CD4-positive, alpha-beta T cell treated with Interleukin-4 for 4 hours (primary cell): ENCODE measurements at regions not wholly inside any gene's neighbourhood (a gene's known extent, or its start where the extent isn't known, plus 50 kb on each side); places are given as distances from the start of the nearest gene placed in this dataset.
"Not testable (repeated sequence)": the region's sequence is repeated elsewhere in the genome, so short reads cannot be mapped to it uniquely, and the experiment has no call there.

Experiments used
- DNase-seq: peaks from one replicate; pipeline ENCODE4 v3.0.0-alpha.2; 2020

DNA sequence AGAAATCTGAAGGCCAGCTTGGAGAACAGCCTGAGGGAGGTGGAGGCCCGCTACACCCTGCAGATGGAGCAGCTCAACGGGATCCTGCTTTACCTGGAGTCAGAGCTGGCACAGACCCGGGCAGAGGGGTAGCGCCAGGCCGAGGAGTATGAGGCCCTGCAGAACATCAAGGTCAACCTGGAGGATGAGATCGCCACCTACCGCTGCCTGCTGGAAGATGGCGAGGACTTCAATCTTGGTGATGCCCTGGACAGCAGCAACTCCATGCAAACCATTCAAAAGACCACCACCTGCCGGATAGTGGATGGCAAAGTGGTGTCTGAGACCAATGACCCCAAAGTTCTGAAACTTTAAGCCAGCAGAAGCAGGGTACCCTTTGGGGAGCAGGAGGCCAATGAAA lies 318.4 kb downstream of the ZFHX3 start:
- DNase-seq, result not testable (repeated sequence)

DNA sequence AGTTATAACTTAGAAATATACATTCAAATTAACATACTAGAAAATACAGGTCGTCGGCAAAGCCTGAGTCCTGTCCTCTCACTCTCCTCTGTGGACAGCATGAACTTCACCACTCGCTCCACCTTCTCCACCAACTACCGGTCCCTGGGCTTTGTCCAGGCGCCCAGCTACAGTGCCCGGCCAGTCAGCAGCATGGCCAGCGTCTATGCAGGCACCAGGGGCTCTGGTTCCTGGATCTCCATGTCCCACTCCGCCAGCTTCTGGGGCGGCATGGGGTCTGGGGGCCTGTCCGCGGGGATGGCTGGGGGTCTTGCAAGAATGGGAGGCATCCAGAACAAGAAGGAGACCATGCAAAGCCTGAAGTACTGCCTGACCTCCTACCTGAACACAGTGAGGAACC lies 319.4 kb downstream of the ZFHX3 start:
- no peak for DNase-seq

DNA sequence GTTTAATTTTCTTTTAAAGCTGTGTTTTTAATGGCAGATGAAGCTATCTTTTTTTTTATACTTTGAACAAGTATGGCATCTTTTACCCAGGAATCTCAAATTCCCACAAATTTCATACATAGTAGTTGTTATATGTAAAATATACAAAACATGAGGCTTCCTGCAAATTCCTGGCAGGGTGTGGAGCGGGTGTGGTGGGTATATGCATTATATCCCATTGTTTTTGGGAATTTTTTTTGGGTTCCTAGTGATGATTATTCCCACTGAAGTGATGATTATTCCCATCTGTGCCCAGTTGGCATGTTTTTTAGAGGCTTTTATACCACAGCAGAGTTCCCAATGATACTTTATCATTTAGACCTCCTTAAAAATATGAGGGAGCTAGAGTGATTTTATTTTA lies 320.4 kb downstream of the ZFHX3 start:
- DNase-seq, result no peak

DNA sequence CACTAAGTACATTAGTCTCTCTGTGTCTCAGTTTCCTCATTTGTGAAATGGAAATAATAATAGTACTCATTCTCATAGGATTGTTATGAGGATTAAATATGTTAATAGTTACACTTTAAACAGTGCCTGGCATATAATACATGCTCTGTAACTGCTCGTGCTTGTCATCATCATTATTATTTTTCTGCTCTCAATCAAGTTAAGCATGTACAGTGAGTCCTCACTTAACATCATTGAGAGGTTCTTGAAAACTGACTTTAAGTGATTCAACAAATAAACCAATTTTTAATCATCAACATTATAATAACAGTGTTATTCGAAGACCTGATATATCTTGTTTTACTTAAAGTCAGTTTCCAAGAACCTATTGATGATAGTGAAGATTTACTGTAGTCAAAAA lies 322.3 kb downstream of the ZFHX3 start:
- DNase-seq, result no peak

DNA sequence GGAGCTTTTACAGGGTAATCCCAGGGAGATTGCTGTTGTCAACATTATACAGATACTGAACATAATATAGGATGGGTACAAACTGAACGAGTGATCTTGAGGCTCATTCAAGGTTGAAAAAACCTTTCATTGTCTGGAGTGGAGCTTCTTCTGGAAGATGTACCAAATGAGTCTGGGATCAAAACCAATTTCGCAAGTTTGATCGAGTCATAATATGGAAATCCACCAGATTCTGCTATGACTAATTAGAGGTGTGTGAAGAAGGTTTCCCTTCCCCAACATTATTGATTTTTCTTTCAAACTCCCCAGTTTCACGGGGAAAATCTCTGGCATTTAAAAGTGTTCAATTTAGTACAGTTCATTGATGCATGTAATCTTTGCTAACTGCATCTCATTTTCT lies 324.1 kb downstream of the ZFHX3 start:
- no peak for DNase-seq

DNA sequence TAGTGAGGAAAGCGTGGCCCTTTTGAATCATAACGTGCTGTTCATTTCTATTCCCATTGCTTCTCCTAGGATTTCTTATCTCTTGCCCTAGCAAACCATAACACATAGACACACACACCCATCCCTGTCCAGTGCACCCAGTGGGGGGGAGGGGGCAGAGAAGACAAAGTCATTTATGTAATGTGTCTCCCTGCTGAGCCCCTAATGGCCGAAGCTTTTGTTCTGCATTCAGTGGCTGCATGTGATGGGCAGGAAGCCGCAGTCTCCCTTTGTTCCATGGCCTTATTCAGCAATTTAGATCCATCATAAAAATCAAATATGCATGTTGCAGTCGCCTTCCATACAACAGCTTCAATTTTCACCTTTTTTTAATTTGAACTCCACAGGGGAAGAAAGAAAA lies 325.4 kb downstream of the ZFHX3 start:
- no peak for DNase-seq

DNA sequence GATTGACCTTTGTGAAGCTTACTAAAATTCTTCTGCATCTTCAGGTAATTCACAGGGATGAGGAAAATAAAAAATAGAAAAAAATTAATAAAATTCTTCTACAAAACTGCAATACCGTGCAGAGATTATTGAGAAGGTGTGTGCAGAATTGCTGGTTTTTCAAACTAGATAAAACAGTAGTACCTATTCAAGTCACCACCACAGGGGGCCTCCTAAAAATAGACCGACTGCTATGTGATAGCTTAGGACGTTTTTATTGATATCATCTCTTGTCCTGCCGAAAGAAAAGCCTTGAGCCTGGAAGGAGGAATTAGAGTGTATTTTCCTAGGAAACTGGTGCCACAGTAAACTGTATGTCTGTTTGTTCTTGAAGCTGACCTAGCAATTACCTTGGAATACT lies 325.9 kb downstream of the ZFHX3 start:
- DNase-seq, result no peak

DNA sequence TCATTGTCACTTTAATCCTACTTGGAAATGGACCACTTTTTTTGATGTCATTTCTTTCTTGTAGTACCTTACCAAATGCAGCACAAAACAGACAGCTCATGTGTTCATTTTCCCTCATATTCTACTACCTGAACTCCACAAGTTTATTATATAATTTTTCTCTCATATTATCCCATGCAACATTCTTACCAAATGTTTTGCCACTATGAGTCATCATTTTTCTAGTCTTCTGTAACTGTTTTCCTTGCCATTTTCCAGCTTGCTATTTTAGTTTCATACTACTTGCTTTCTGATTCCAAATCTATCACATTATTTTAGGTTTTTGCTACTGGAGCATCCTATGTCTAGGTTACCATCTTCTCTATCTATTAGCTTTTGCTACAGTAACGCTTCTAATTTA lies 332.7 kb downstream of the ZFHX3 start:
- no peak for DNase-seq

DNA sequence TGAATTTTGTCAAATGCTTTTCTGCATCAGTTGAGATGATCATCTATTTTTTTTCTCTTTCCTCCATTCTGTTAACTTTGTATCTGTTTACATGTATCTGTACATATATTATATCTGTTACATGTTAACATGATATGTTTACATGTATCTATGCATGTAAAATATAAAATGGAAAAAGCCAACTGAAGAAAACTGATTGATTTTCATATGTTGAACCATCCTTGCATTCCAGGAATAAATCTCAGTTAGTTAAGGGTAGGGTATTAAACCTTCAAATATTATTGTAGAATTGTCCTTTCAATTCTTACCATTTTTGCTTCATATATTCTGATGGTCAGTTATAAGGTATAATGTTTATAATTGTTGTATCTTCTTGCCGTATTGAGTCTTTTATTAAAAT lies 336.1 kb downstream of the ZFHX3 start:
- no peak for DNase-seq

DNA sequence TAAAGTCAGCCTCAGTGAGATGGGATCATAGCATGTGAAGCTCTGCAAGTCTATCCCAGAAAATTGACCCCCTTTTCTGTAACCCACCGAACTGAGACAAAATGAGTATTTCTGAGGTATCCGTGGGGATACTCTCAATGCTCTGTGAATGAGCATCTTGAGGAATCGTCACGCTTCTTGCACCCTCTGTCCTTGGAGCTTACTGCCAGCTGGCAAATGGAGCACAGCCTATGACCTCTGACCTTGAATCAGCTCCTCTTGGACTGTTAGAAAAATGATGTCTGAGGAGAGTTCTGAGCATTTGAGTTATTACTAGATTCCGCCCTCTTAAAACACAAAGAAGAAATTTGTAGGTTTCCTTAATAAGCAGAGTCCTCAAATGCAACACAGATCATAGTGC lies 342.1 kb downstream of the ZFHX3 start:
- no peak for DNase-seq

DNA sequence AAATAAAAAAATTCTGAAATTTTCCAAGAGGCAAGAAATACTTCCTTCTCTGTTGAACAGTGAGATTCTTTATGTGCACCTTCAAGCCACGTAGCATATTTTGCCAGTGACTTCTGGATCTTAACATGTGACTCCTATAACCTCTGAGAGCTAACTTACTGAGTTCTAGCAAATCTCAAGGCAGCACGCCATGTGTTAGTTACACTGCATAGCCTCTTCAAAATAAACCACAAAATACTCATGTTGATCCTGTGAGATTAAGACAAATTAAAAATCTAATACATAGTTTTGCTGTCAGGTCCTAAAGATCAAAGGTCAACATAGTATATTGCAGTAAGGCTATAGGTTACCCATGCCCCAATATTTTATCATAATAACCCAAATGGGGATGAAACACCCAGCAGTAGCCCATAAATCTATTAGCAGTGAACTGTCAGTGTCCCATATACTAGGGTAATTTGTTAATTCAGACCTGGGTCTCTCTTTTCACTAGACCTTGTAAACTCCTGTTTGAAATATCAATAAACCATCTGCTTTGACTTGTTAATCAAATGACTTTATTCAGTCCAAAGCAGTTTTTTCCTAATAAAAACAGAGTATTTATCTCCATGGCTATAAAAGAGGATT lies 343.1 kb downstream of the ZFHX3 start:
- no peak for DNase-seq

DNA sequence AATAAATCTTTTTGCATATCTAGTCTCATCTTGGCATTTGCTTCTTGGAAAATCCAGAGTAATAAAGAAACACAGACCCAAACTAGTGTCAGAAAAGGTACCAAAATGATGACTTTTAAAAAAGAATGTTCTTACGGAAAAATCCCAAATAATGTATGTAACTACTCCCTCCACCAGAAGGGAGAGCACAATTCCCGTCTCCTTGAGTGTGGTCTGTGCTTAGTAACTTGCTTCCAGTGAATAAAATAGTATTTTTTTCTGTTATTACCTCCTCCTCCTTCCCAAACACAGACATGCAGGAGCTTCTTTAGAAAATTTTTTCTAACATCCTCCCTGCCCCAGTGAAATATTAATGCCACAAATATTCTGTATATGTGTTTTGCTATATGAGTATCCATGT lies 358.1 kb downstream of the ZFHX3 start:
- DNase-seq, result no peak

DNA sequence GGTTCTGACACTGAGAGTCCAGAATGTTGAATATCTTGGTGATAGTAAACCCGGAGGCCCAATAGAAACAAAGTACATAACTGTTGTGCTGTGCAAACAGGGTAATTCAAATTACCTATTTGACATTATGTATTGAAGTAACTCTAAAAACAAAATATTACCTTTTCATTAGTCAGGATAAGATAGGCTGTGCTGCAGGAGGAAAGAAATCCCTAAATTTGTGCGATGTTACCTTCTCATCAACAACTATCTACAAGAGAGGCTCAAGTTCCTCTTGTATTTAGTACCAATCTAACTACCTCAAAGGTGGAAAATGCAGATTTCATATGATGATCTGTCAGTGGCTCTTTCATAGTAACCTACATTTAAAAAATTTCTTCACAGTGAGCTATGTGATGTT lies 367.2 kb downstream of the ZFHX3 start:
- no peak for DNase-seq

DNA sequence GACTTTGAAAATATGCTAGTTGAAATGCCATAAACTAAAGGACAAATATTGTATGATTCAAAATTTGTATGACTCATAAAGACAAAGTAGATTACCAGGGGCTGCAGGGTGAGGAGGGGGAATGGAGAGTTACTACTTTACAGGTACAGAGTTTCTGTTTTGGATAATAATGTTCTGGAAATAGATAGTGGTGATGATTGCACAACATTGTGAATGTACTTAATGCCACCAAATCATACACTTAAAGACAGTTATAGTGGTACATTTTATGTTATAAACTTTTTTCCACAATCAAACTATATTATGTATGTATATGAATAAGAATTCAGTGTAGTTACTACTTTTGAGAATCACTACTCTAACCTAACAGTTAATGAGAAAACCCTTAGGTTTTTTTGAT lies 368.1 kb downstream of the ZFHX3 start:
- DNase-seq, result no peak

DNA sequence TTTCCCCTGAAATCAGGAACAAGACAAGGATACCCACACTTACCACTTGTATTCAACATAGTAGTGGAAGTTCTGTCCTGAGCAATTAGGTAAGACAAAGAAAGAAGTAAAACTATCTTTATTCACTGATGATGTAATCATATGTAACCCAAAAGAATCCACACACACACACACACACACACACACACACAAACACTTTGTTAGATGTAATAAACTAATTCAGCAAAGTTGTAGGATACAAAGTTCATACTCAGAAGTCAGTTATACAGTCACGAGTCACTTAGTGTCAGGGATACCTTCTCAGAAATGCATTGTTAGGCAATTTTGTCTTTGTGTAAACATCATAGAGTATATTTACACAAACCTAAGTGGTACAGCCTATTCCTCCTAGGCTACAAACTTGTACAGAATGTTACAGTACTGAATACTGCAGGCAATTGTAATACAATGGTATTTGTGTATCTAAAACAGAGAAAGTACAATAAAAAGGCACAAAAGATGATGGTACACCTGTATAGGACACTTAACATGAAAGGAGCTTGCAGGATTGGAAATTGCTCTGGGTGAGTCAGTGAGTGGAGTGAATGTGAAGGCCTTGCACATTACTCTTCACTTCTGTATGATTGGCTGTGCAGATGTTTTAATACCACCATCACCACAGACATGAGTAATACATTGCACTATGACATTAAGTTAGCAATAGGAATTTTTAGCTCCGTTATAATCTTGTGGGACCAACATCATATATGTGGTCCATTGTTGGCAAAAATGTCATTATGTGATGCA lies 370.1 kb downstream of the ZFHX3 start:
- DNase-seq, result no peak

DNA sequence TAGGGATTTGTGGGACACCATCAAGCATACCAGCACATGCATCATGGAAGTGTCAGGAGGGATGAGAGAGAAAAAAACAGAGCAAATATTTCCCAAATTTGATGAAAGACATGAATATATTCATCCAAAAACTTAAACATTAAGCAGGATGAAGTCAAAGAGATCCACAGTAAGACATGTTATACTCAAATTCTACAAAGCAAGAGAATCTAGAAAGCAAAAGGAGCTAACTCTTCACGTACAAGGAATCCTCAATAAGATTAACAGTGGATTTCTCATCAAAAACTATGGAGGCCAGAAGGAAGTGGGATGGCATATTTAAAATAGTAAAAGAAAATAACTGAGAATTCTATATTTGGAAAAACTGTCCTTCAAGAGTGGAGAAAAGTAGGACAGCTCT lies 374.8 kb downstream of the ZFHX3 start:
- DNase-seq, result no peak

DNA sequence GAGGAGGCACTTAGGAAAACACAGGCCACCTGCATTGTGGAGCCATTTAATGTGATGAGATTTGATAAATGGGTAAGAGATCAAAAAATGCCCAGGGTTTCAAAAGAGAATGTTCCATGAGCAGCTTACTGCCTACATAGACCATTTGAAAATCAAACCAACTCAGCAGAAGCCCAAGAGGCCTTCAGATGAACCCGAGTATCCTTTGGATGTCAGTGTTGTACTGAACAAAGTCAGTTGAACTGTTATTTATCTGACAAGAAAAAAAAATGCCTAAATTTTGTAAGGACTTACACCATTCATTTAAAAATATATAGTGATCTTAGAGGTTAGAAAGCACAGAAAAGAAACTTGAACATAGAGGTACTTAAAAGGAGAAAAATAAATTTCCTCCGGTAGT lies 381.7 kb downstream of the ZFHX3 start:
- peak; percentile 8 for DNase-seq

DNA sequence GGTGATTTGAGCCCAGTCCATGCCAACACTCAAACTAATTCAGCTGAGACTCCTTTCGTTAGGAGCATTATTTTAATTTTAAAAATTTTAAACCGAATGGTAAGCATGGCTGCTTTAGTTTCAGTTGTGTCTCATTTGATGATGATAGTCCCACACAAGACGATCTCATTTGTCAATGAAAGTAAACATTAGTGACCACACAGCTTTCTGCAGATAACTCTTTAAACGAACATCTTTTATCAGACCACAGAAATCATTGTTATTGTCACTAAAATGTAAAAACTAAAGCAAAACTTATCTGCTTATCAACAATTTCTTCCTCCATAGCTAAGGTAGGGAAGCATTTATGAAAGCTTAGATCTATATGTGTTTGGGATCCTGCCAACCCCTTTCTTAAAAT lies 382.2 kb downstream of the ZFHX3 start:
- no peak for DNase-seq

DNA sequence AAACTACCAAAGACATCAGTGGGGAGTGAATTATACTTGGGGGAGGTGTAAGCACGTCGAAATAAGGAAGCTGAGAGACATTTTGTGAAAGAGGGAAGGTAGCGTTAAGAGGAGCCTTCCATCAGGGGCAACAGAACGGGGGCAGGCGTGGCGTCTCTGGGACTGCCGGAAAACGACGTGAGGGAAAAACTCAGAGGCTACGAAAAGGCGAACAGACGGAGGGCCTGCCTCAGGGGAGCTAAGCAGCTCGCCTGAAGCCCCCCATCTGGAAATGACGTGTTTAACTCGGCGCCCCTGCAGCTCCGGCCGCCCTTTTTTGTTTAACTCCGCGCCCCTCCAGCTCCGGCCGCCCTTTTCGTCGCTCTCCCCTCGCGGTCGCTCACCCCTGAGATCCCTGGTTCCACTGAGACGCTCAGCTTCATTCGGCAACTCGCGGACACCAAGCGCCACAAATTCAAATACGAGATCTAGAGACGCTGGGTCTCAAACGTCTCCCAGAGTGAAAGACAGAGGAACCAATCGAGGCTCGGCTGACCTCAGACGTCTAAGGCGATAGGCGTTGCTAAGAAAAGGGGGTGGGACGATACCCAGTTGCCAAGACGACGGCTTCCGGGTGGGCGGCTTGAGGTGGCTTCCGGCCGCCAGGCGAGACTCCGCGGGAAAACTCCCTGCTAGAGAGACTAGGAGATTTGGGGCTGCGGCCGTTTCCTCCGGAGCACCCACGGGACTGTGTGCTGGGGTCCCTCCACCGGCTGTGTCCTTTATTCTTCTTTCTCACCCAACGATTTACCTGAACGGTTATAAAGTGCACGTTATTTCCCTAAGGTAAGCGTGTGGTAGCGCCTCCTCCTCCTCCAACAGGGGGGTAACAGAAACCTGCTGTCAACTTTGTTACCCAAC lies 383.2 kb downstream of the ZFHX3 start:
- peak; percentile 95 for DNase-seq

DNA sequence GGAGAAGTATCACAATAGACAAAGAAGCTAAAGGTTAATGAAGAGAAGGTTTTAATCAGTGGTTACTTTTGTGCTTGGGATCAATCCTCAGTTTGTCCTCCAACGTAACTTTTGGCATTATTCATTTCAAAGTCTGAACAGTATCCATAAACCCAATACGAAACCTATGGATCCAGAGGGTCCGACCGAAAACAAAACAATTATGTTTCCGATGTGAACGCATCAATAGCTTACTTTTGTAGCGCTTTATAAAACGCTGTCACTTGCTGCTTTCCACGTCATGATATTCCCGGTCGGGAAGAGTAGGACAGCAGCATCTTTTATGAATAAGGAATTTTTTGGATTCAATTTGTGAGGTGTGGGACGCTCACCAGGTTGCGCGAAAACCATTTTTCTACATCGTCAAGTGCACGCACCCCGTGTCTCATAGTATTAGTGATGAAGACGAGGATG lies 383.8 kb downstream of the ZFHX3 start:
- no peak for DNase-seq

DNA sequence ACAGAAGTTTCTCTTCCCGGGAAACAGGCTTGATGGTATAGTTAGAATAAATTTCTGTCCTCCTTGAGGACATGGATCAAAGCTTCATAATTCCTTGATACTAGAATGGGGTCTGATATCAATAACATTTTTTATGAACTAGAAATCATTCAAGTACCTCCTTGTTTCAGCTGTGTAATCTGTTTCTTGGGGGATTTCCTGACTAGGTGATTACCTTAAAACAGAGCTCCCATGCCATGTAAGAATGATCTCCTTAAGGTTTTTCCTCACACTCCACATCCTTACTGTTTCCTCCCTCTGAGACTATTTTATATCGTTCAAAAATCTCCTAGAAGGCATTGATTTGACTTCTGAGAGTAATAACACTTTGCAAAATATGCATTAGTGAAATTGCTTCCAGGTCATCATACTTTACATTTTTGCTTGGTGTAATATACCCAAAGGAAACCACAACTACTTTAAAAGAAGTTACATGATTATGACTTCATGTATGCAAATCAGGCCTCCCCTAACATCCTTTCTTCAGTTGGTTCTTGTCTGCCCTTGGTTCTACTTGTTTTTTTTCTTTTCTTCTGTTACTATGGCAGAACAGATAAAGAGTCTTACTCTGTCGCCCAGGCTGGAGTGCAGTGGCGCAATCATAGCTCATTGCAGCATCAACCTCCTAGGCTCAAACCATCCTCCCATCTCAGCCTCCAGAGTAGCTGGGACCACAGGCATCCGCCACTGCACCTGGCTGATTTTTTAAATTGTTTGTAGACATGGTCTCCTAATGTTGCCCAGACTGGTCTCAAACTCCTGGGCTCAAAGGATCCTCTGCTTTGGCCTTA lies 388.8 kb downstream of the ZFHX3 start:
- no peak for DNase-seq

DNA sequence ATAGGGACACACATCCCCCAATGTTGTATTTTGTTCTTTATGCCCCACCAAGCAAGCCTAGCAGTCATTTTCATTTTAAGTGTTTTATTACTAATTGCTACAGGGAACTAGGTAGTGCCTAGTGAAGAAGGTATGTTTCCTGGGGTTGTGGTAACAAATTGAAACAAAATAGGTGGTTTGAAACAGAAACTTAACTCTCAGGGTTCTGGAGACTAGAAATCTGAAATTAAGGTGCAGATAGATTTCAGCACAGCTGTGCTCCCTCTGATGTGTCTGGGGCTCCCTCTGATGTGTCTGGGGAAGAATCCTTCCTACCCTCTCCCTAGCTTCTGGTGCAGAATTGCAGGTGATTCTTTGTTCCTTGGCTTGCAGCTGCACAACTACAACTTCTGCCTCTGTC lies 390.1 kb downstream of the ZFHX3 start:
- DNase-seq, result no peak

DNA sequence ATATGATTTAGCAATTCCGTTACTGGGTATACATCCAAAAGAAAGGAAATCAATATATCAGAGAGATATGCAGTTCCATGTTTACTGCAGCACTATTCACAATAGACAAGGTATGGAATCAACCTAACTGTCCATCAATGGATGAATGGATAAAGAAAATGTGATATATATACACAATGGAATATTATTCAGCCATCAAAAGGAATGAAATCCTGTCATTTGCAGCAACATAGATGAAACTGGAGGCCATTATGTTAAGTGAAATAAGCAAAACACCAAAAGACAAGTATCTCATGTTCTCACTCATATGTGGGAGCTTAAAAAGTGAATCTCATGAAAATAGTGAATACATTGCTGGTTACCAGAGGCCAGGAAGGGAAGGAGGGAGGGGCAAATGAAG lies 390.8 kb downstream of the ZFHX3 start:
- DNase-seq, result no peak
